Muscle of arm (tissue), 1 donor: ENCODE measurements at regions not wholly inside any gene's neighbourhood (a gene's known extent, or its start where the extent isn't known, plus 50 kb on each side); places are given as distances from the start of the nearest gene placed in this dataset.
"Not testable (repeated sequence)": the region's sequence is repeated elsewhere in the genome, so short reads cannot be mapped to it uniquely, and the experiment has no call there.

Source experiments
- DNase-seq: peaks from one replicate; pipeline ENCODE4 v3.0.0-alpha.2; 2013

GRCh38 chr15:75100679-75101078 lies 77.3 kb downstream of the PPCDC start:
- DNase-seq: no peak

DNA sequence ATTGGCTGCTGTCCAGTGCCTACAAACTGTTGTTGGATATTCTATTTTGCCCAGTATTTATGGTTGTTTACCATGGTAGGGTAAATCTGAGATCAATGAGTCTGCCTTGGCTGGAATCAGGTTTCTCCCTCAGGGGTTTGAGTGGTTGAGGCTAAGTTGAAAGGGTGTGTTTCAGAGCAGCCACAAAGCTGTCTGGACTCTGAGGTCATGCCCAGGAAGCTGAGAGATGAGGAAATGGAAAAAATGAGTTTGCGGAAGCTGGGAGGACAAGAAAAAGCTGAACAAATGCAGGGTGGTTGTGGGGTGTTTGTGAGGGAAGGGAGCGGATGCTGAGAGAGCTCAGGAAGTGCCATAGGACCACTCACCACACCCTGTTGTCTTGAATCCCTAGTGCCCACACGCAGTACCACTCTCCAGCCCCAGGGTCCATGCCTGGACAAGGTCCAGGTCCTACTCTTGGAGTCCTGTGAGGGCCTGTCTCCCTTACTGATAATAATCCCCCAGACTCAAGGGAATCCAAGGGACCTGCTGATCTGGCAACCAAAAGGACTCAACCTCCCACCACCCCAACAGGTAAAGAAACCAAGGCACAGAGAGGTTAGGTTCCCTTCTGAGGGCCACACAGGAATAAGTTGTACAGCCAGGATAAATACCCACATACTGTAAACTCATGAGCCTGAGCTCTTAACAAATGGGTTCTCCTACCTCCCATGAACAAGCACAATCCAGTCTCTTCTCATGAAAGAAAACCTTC lies 81.6 kb downstream of the PPCDC start:
- DNase-seq: peak; percentile 57

GRCh38 chr15:75107516-75107907 lies 84.1 kb downstream of the PPCDC start:
- no peak for DNase-seq

DNA sequence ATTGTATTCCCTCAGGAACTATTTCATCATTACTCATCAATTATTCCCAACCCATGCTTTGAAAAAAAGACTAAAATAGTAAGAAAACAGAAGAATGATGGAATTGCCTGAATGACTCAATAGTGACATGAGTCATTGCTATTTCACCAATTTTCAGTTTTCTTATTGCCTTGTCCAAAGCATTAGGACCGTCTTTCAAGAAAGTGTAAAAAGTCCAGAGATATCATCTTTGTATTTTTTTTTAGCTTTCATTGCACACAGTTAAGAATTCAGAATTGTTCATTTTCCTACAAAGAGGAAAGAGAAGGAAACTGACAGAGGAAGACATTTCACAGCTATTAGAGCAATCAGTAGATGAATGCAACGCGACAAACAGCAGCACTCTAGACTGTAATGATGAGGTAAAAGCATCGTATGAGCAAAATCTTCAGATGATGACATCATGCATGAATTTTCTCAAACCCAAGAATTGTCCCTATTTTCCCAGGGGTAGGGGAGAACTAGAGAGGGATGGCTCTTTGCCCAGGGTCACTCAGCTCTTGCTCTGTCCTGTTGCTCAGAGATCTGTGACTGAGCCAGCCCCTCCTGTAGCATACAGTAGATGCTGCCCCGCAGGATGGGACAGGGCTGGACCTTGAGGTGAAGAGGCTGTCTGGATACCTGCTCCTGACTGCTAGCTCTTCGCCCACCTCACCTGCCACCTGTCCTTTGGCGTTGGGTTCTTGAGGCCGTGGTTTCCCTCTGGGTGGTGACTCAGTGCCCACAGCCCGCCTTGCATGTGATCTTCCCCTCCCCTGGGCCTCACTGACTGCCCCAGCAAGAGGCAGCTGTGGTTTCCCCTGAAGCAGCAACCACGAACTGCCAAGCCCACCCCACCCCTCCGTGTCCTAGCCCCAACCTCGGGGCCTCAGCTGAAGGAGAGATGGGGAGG lies 84.8 kb downstream of the PPCDC start:
- DNase-seq: no peak

GRCh38 chr15:75109021-75109735 lies 85.8 kb downstream of the PPCDC start:
- no peak for DNase-seq

GRCh38 chr15:75109736-75110130 lies 86.3 kb downstream of the PPCDC start:
- DNase-seq: no peak

DNA sequence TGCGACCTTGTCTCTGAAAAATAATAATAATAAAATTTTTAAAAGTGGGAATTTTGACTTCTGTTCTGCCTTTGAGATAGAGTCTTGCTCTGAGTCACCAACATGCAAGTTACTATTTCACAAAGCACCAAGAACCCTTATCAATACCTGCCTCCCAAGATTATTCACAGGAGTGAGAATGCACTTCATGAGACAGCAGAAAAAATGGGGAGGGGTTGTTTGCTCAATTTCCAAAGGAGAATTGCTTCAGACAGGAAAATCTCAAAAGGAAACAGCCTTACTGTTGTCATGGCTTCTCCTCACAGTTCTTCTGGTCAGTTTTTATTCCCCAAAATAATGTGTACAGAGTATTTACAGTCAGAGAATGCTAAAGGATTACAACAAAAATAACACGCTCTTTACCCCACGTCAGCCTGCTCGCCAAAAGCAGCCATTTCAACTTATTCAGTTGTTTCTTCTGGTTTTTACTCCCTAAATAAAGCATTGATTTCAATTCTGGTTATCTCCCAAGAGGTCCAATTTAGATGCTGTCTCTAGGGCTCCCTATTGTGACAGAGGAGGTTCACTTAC lies 89.0 kb downstream of the PPCDC start:
- DNase-seq: no peak

- DNase-seq: no peak
These were observed 88.7 kb upstream of the C15orf39 start for GRCh38 chr15:75112848-75113492.

GRCh38 chr15:75114327-75114726 lies 87.4 kb upstream of the C15orf39 start:
- DNase-seq: no peak

DNA sequence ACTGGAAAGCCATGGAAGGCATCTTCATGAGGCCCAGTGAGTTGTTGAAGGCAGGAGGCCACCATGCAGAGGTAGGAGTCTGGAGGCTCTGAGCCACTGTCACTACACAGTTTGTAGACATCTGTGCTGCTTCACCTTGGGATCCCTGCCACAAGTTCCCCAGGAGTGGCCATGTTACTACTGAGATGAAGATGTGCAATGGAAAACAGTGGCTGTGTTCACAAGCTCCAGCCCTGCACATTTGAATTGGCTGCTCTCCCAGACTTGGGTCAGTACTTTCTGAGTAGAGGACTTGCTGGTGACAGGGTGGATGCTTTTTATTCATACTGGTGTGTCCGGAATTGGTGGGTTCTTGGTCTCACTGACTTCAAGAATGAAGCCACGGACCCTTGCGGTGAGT lies 86.9 kb upstream of the C15orf39 start:
- no peak for DNase-seq

- not testable (repeated sequence) for DNase-seq
These were observed 86.2 kb upstream of the C15orf39 start for GRCh38 chr15:75115411-75115913.

- DNase-seq: not testable (repeated sequence)
These were observed 85.5 kb upstream of the C15orf39 start for GRCh38 chr15:75116143-75116542.

DNA sequence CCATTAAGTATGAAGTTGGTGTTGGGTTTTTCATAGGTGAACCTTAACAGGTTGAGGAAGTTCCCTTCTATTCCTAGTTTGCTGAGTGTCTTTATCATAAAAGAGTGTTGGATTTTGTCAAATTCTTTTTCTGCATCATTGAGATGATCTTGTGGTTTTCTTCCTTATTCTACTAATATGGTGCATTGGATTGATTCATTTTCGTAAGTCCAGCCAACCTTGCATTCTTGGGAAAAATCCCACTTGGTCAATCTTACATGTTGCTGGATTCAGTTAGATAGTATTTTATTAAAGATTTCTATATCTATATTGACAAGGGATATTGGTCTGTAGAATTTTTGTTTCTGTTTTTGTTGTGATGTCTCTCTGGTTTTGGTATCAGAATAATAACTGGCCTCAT lies 83.7 kb upstream of the C15orf39 start:
- no peak for DNase-seq

DNA sequence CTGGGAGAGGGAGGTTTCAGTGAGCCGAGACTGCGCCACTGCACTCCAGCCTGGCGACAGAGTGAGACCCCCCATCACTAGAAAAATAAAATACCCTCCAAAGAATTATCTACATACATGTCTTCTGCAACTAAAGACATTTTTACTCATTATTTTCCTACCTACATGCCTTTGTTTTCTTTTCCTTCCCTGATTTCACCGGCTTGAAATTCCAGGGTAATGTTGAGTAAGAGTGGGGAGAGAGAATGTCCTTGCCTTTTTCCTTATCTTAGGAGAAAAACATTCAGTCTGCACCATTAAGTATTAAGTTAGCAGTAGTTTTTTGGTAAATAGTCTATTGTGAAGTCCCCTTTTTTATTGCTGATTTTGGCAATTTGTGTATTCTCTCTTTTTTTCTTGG lies 82.4 kb upstream of the C15orf39 start:
- not testable (repeated sequence) for DNase-seq

DNA sequence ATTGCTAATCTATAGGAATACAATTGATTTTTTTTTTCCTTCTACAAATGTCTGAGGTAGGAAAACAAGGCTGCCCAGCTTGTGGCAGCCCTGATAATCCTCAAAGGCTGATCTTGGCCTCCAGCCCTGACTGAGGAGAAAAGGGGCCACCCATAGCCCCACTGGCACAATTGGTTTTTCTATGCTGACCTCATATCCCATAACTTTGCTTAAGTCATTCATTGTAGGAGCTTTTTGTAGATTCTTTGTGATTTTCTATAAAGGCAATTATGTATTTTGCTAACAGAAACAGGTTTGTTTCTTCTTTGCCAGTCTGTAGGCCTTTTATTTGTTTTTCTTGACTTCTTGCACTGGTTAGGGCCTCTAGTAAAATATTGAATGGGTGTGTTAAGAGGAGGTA lies 80.2 kb upstream of the C15orf39 start:
- no peak for DNase-seq

- DNase-seq: no peak
These were observed 78.3 kb upstream of the C15orf39 start for GRCh38 chr15:75123395-75123794.

DNA sequence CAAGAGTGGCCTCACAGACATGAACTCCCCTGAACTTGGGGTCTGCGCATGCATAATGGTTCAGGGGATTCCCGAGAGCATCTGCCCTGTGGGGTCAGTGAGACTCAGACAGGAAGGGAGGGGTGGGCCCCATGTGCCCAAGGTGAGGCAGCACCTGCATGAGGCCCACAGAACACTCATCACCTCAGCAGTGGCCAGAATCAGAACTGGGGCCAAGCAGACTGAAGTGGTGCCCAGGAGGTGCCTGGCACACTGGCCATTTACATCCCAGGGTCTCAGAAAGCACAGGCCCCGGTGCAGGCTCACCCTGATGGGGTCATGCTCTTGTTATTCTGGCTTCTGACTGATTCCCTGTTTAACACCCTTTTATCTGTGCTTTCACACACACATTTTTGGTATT lies 77.4 kb upstream of the C15orf39 start:
- not testable (repeated sequence) for DNase-seq

DNA sequence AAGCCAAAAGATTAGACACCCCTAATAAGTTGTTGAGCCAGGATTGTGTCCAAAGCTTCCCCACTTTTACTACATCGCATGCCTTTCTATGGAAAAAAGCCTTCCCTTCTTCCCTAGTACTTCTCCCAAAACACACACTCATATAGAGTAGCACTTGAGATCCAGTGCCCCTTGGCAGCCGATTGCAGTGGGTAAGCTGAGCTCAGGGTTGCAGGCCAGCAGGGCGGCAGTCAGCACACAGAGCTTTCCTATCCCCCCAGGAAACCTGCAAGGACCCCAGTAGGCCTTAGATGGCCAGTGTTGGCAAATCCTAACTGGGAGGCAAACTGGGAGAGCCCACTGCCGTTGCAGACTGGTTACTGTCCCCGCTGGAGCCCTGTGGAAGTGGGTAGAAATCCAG lies 75.7 kb upstream of the C15orf39 start:
- DNase-seq: no peak

- no peak for DNase-seq
These were observed 74.7 kb upstream of the C15orf39 start for GRCh38 chr15:75126864-75127580.

- DNase-seq: no peak
These were observed 71.9 kb upstream of the C15orf39 start for GRCh38 chr15:75129788-75130187.

DNA sequence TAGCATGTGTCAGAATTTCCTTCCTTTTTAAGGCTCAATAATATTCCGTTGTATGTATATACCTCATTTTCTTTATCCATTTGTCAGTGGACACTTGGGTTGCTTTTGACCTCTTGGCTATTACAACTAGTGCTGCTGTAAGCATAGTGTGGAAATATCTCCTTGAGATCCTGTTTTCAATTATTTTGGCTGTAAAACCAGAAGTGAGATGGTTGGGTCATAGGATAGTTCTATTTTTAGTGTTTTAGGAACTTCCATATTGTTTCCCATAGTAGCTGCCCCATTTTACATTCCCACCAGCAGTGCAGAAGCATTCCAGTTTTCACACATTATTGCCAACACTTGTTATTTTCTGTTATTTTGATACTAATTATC lies 70.4 kb upstream of the C15orf39 start:
- no peak for DNase-seq
